Activated T-cell treated with anti-CD3 and anti-CD28 coated beads for 48 hours (primary cell): ENCODE measurements at regions not wholly inside any gene's neighbourhood (a gene's known extent, or its start where the extent isn't known, plus 50 kb on each side); places are given as distances from the start of the nearest gene placed in this dataset.

Experiments used
- DNase-seq: peaks from one replicate; pipeline ENCODE4 v3.0.0-alpha.2; 2020; ENCODE audit warnings: low read depth

- no peak for DNase-seq
Measured at GRCh38 chrX:98605941-98606340, 1722.2 kb downstream of the RPA4 start.

- no peak for DNase-seq
Measured at GRCh38 chrX:98607739-98608138, 1724.0 kb downstream of the RPA4 start.

- DNase-seq = no peak
Measured at GRCh38 chrX:98627645-98628044, 1743.9 kb downstream of the RPA4 start.

GRCh38 chrX:98637451-98637850, 1753.7 kb downstream of the RPA4 start:
- DNase-seq = no peak

DNA sequence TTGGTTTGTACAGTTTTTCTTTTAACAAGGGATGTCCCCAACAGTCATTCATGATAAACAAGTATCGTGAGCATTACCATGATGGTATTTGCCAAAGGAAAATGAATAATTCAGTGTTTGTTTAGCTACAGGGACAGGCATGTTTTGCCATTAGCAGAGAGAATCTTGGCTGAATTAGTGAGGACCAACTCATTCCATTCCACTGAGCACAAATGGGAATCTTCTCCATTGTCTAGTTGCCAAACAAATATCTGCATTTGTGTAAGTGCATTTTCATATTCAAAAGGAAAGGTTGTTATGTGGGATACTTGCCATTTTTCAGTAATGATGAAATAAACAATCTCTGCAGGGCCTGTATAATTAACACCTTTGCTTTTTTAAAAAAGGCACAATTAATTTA, 1762.6 kb downstream of the RPA4 start:
- DNase-seq = no peak

GRCh38 chrX:98654565-98654964, 1755.5 kb downstream of the PCDH19 start:
- no peak for DNase-seq
